ENCODE measurements at regions not wholly inside any gene's neighbourhood (a gene's known extent, or its start where the extent isn't known, plus 50 kb on each side); places are given as distances from the start of the nearest gene placed in this dataset.

GRCh38 chr5:57839437-57840079 lies 356.9 kb upstream of the ACTBL2 start:
- TF ChIP-seq POLR2A (IDR thresholded peaks at IDR 0.05), result no peak
- TF ChIP-seq CTCF (IDR thresholded peaks at IDR 0.05), result no peak
